Activated T-cell treated with anti-CD3 and anti-CD28 coated beads, Interleukin-2, amount 50 U/mL, for 48 hours (primary cell): ENCODE measurements at regions not wholly inside any gene's neighbourhood (a gene's known extent, or its start where the extent isn't known, plus 50 kb on each side); places are given as distances from the start of the nearest gene placed in this dataset.
"Not testable (repeated sequence)": the region's sequence is repeated elsewhere in the genome, so short reads cannot be mapped to it uniquely, and the experiment has no call there.

ENCODE experiments used
- DNase-seq, 2 experiments: peaks; one replicate each; pipeline ENCODE4 v3.0.0-alpha.2; 2020

DNA sequence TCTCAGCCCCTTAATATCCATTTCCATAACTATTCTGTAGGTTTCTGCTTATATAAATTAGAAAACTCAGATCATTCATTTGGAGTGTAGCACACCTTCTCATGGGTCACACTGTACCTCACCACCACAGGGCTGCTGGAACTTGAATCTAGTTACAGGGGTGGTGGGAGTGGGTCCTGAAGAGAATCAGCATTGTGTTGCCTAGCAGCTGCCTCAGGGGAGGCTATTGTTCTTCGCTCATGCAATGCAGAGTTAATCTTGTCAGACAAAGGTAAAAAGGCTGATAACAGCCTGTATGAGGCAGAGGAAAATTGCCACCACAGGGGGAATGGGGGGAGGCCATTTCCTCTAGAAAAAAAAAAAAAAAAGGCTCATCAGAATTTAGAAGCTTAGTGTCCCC, 496.0 kb upstream of the ADGRB3 start:
- no peak for DNase-seq

GRCh38 chr6:68134796-68135195, 500.3 kb upstream of the ADGRB3 start:
- DNase-seq: no peak

GRCh38 chr6:68128211-68128610, 506.9 kb upstream of the ADGRB3 start:
- DNase-seq: no peak

DNA sequence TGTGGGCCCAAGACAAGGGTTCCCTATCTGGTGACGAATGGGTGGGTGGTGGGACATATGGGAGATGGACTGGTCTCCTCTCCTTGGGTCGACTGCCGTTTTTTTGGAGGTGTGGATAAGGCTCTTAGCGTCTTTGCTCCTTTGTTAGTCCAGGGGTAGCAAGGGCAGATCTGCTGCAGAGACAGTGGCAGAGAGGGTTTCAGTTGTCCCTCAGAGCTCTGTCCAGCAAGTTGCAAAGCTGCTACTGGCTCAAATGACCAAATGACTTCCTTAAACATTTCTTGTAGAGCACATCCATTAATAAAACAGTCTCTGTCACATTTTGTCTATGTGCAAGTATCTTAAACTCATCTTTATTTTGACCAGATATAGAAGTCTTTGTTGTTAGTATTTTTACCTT, 508.0 kb upstream of the ADGRB3 start:
- no peak for DNase-seq

DNA sequence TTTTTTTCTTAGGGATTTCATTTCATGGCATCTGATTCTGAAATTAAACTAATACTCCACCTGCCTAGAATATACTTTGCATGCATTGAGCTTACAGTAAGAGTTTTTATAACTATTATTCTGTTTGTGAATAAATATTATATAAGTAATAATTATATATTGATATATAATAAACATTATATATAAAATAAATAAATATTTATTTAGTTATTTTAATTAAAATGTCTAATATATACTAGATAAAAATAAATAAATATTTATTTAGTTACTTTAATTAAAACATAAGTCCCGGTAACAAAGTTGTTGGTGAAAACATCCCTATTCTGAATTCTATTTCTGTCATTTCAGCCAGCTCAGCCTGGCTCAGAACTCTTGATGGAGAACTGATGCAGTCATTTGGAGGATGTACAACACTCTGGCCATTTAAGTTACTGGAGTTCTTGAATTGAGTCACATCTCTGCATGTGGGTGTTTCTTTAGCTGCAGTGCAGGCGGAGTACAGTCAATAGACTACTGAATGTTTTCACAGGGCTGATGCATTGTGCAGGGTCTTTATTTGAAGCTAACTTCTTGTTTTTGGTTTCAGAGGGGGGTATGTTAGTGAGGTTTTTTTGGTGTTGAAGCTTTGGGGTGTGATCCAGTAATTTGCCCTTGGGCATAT, 508.9 kb upstream of the ADGRB3 start:
- DNase-seq: no peak

GRCh38 chr6:68122975-68123374, 512.1 kb upstream of the ADGRB3 start:
- DNase-seq: not testable (repeated sequence)

DNA sequence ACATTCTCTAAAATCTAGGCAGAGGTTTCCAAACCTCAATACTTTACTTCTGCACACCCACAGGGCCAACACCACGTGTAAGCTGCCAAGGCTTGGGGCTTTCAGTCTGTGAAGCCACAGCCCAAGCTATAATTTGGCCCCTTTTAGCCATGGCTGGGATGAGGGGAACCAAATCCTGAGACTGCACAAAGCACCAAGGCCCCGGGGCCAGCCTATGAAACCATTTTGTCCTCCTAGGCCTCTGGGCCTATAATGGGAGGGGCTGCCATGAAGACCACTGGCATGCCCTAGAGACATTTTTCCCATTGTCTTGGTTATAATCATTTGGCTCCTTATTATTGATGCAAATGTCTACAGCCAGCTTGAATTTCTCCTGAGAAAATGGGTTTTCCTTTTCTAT, 513.0 kb upstream of the ADGRB3 start:
- no peak for DNase-seq

GRCh38 chr6:68120954-68121353, 514.1 kb upstream of the ADGRB3 start:
- not testable (repeated sequence) for DNase-seq

DNA sequence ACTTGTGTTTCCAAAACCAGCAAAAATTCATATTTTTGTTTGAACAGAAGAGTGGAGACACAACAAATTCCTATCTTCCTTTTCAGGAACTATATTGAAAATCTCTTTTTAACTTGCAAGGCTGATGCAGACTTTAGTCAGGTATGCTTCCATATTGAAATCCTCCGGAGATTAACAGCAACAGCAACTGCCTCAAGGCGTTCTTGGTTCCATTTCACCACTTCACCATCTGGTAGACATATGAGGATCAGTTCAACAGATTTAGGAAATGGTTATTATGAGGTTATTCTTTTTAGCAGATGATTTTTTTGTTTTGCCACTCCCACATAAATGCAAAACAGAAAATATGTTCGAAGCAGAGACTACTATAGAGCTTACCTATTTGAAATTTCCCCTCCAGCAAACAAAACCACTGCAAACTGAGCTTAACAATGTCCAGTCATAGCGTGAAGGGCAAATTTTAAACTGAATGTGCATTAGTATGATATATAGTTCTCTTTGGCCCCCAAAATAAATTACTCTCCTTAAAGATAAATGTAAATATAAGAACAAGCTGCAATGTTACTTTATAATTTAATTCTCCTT, 520.5 kb upstream of the ADGRB3 start:
- DNase-seq: no peak

DNA sequence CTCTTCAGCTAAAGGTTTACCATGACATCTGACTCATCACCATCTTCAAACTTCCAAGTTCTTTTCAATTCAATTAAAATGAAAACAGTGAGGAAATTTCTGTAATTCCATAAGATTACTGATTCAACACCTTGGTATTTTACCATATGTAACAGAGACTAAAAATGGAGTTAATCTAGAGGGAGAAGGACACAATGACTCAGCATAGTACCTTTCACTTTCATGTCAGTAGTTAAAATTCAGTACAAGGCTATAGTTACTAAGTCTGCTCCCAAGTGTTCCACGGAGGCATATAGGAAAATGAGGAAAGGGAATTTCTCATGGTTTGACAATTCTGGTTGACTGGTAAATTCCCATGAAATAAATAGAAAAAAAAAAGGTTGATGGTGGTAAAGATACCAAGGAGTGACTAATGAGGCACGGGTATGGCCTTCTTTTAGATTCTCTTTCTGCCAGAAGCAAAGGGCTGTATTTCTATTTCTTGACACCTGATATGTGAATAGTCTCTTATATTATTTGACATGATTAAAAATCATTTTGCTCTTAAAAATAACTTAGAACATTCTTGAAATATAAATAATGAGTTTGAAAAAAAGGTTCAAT, 526.7 kb upstream of the ADGRB3 start:
- no peak for DNase-seq

GRCh38 chr6:68094070-68094469, 541.0 kb upstream of the ADGRB3 start:
- no peak for DNase-seq

GRCh38 chr6:68087399-68088133, 547.5 kb upstream of the ADGRB3 start:
- no peak for DNase-seq

- no peak for DNase-seq
These were observed 548.9 kb upstream of the ADGRB3 start for GRCh38 chr6:68086199-68086598.

- DNase-seq: not testable (repeated sequence)
These were observed 549.5 kb upstream of the ADGRB3 start for GRCh38 chr6:68085599-68085998.

DNA sequence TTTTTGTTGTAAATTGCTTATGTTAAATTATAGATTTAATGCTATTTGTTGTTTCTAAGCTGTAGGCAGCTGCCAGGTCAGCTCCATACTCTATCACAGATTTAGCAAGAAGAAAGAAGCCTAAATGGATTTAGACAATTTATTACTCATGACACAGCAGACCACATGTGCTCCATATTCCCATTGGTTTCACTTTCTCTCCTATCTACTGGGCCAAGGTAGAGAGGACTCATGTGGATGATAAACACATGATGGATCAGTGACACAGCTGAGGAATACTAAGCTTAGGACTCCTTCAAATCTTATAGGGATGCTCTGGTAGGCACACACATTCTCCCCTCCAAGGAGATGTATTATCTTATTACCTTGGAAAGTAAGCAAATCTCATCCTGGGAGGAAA, 553.0 kb upstream of the ADGRB3 start:
- no peak for DNase-seq

- DNase-seq: no peak
These were observed 555.0 kb upstream of the ADGRB3 start for GRCh38 chr6:68080074-68080473.

GRCh38 chr6:68077661-68078060, 557.4 kb upstream of the ADGRB3 start:
- DNase-seq: no peak

- DNase-seq: no peak
These were observed 563.3 kb upstream of the ADGRB3 start for GRCh38 chr6:68071740-68072139.

- no peak for DNase-seq
These were observed 565.0 kb upstream of the ADGRB3 start for GRCh38 chr6:68069921-68070710.

DNA sequence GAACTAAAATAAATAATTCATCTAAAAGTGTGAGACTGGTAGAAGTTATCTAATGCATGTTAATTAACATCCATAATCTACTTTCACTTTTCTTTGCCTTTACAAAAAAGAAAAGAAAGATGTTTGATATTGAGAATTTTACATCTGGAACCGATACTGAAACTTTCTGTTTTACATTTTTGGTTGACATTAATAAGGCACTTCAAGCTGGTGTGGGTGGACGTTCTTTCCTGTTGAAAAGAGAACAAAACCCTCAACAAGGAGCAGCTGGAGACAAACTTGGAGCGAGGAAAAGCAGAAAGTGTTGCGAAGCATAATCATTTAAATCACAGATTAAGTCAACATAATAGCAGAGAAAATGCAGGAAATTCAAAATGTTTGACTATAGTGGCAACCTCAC, 575.2 kb upstream of the ADGRB3 start:
- no peak for DNase-seq

- DNase-seq: no peak
These were observed 575.8 kb upstream of the ADGRB3 start for GRCh38 chr6:68059261-68059660.

DNA sequence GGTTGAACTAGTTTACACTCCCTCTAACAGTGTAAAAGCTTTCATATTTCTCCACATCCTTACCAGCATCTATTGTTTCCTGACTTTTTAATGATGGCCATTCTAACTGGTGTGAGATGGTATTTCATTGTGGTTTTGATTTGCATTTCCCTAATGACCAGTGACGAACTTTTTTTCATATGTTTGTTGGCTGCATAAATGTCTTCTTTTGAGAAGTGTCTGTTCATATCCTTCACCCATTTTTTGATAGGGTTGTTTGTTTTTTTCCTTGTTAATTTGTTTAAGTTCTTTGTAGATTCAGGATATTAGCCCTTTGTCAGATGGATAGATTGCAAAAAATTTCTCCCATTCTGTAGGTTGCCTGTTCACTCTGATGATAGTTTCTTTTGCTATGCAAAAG, 578.5 kb upstream of the ADGRB3 start:
- DNase-seq: not testable (repeated sequence)

GRCh38 chr6:68054756-68055155, 580.3 kb upstream of the ADGRB3 start:
- no peak for DNase-seq
